IPS-NIHi7 (cell line): ENCODE measurements at regions not wholly inside any gene's neighbourhood (a gene's known extent, or its start where the extent isn't known, plus 50 kb on each side); places are given as distances from the start of the nearest gene placed in this dataset.
A peak's percentile ranks its signal among the peaks of the same experiment; 100 is the strongest.

Experiments used
- DNase-seq: peaks from one replicate; pipeline ENCODE4 v3.0.0; 2012; ENCODE audit warnings: mixed read lengths; ENCODE audit errors: extremely low spot score

DNA sequence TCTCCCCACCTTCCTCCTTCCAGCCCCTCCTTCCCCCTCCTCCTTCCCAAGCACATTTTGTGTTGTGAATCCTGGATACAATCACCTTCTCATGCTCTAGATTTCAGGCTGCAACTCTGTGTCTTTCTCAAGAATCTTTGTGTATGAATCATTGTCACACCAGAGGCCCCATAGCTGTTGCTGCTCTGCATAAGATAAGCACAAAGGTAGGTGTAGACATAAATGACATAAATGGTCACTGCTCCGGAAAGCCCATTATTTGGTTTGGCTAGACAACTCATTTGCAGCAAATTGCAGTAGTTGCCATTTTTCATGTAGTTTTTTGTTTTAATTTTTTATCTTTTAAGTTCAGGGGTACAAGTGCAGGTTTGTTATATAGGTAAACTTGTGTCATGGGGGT, 216.3 kb upstream of the NRP1 start:
- no peak for DNase-seq

DNA sequence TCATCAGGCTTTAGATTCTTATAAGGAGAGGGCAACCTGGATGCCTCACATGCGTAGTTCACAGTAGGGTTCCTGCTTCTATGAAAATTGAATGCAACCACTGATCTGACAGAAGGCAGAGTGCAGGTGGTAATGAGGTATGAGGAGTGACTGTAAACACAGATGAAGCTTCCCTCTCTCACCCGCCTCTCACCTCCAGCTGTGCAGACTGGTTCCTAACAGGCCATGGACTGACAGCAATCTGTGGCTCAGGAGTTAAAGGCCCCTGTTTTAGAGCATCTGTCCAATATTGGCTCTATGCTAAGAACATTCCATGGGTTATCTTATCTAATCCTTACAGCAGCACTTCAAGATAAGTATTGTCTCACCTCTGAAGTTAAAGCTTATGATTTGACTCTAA, 213.5 kb upstream of the NRP1 start:
- DNase-seq: no peak

DNA sequence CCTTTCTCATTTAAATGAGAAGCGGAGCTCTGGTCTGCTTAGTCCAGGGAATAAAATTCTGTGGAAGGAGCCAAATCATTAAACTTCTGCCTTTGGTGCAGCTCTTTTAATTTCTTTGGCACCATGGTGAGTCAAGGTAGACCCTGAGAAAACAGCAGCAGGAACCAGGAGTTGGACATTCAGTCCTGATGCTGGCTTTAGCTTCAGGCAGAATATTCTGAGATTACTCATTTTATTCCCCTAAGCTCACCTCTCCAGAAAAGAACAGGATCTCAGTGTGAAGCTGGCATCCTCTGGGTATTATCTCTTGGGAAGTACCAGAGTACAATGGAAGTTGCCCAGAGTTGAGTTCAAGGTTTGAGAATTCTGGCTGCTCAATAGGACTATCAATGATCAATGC, 211.6 kb upstream of the NRP1 start:
- DNase-seq: no peak

DNA sequence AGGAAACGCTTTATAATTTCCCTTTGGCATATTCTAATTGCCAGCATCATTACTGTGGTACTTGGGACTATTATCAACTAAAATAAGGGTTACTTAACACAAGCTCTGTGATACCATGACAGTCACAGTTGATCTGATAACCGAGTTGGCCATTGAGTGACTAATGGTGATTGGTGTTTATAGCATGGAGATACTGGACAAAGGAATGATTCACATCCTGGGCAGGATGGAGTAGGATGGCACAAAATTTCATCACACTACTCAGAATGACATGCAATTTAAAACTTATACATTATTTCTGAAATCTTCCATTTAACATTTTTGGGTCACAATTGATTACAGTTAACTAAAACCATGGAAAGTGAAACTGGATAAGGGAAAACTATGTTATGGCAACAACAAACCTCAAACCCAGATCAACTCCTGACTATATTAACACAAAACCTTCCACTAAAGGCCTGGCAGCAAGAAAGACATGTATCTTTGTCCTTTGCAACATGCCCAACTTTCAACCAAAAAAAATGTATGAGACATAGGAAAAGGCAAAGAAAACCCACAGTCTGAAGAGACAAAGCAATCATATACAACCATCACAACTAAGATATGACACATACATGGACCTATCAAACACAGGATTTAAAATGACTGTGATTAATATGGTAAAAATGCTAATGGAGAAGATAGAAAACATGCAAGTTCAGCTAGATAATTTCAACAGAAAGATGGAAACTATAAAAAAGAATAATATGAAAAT, 208.5 kb upstream of the NRP1 start:
- DNase-seq: no peak

DNA sequence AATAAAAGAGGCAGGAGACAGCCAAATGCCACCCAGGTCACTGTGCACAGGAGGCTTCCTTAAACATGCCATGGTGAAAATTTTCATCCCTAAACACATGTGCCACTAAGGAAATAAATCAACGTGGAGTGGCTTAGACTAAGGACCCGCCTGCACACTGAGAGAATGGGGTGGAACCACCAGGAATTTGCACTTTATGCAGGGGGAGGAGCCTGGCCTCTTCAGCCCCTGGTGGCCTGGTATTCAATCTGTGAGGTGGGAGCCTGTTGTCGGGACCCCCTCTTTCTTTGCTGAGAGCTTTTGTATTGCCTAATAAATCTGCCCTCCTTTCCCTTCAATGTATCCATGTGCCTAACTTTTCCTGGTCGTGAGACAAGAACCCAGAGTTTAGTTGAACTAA, 204.6 kb upstream of the NRP1 start:
- DNase-seq: no peak

DNA sequence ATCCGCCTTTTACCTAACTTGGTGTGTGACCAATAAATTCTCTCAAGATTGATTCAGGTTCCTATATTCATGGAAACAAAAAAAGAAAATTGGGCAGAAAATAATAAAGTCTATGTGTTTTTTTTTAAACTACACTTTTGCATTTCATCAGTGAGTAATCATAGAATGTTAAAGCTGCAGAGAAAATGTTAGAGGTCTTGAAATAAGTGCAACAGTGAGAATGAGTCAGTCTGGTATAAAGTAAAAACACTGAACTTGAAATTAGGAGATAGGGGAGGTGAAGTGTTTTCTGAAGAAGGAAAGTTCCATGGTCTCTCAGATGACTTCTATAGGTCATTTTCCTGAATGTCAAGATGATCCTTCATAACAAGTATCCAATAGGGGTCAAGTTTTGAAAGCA, 202.6 kb upstream of the NRP1 start:
- no peak for DNase-seq

DNA sequence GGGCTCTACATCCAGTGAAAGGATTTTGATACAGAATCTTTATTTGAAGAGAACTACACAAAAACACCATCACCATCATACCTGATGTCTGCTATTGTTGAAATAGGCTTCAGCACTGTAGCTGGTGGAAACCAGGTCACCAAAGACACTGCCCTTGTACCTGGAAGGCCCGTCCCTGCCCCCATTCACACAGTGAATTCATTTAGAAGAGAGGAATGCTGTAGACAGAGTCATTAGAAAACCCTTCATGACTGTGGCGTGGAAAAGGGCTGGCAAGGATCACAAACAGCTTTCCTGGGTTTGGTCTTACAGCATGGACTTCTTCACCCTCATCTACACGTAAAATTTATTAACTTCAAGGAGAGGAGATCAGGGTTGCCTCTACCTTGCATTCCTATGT, 202.0 kb upstream of the NRP1 start:
- DNase-seq: no peak

DNA sequence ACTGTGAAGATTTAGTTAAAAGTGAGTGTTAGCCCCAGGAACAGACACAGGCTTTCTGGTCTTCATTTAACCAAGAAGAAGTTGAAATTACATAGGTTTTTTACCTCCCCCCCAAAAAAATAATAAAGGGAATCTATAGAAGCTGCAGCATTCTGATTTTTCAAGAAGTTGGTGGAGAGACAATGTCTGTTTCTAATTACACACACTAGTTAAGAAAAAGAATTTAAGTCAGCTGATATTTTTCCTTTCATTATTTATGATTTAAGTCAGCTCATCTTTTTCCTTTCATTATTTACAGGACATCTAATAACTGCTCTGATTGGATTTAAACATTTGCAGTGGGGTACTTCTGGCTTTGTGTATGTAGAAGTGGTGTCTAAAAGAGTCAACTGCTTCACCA, 201.4 kb upstream of the NRP1 start:
- no peak for DNase-seq

DNA sequence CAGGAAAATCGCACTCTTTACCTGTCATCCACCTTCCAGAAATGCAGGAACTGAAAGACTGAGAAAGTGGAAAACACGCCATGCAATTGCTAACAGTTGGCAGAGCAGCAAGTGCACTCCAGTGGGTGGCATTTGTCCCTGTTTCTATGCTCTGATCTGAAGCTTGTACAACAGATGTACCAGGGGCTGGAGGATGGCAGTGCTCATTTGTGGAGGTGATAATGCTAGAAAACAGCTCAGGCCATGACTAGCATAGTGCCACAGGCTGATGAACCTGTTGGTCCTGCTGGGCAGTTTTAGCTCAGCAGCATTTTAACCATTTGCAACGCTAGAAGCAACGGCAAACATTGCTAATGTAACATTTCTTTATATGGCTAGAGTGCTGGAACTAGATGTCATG, 199.9 kb upstream of the NRP1 start:
- DNase-seq: no peak

DNA sequence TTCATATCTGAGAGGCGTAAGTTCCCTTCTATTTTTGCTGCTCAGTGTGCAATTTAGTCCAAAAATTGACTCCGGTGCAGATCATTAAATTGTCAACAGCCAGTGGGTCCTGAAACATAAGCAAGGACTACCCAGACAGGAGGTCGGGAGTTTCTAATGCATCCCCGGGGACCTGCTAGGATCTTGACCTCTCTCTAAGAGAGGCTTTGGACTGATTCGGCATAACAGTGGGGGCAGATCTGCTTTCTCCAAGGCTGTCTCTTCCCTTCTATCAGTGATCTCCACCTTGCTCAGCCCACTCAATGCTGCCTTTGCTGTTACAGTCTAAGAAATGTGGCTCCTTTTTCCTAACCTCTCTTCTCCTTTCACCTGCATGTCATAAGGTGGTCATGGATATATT, 199.1 kb upstream of the NRP1 start:
- DNase-seq: no peak

DNA sequence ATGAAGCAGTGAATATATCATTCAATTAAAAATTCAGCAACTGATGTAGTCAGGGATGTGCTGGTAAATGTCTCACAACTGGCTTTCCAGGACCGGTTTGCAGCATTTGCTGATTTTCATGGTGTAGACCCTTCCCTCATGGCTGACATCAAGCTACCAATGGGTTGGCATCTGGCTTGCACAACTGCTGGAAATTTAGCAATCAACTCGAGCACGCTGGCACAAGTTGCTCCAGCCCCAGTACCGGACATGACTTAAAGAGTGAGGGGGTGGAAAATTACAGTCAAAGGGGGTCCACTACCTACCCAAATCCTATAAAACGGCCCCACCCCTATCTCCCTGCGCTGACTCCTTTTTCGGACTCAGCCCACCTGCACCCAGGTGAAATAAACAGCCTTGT, 198.4 kb upstream of the NRP1 start:
- no peak for DNase-seq

DNA sequence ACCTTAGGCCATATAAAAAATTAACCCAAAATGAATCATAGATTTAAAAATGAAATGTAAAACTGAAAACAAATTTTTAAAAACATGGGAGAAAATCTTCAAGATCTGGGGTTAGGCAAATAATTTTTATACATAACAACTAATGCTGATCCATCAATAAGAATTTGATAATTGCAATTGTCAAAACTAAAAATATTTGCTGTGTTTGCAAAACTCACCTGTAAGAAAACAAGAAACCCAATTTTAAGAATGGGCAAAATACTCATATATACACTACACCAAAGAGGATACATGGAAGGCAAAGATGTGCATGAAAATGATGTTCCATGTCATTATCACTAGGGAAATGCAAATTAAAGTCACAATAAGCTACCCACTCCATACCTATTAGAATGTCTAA, 194.8 kb upstream of the NRP1 start:
- no peak for DNase-seq

DNA sequence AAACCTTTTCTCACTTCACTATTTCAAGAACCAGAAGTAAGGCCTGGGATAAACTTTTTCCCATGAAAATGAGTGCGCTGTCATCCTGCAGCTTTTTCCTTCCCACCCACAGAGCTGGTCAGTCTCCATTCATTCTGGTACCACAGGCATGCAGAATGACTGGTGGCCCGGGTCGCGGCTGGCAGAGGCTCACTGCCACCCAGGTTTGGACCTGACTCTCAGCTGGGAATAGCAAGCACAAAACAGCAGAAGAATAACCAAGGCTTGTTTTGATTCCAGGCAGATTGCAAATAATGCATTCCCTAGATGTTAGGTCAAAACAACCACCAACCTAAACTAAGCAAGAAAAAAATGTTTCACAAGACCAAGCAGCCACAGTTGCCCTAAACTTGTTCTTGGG, 190.5 kb upstream of the NRP1 start:
- DNase-seq: no peak

DNA sequence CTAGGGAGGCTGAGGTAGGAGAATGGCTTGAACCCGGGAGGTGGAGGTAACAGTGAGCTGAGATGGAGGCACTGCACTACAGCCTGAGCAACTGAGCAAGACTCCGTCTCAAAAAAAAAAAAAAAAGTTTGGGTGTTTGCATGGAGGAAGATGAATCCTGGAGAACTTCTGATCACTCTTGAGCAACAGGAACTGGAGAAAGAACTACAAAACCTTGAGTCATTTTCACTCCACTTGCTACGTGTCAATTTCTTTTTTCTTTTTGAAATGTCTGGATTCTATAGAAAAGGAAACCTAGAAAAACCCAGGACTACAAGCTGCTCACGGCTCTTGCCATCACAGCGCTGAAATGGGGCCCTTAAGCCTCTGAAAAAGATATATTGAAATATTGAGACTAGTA, 189.6 kb upstream of the NRP1 start:
- no peak for DNase-seq

DNA sequence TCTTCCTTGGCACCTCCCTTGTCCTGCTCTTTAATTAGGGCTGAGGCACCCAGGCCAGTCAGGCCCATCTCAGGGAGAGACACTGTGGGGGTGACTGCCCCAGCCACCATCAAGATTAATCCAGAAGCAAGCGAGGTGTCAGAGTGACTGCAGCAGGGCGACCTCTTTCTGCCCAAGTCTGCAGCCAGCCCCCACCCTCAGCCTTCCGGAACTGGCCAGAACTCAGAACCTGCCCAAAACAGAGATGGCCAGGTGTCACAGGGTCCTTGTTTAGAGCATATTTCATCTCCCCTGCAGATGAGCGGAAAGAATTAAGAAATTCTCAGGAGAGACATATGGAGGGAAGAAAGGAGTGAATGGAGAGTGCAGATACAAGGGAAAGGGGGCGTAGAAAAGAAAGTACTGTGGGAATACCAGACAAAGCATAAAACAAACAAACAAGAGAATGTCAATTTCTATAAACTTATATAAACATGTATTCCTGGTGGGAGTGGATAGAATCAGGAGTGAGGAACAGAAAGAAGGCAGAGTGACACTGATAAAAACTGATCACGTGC, 188.8 kb upstream of the NRP1 start:
- no peak for DNase-seq

DNA sequence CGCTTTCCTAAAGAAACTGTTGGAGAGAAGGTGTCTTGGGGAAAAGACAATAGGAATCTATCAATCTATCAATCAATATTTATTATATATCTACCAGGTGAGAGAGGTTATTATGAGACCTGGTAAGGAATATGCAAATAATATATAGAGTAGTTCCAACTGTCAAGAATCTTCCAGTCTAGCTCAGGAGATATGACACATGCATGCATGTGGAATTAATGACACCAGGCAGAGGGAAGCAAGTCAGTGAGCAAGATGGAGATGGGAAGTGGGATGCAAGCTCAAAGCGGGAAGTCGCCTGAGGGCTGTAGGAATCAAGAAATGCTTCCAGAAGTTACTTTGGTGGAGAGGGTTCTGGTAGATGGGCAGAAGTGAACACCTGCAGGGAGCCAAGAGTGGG, 187.4 kb upstream of the NRP1 start:
- no peak for DNase-seq

DNA sequence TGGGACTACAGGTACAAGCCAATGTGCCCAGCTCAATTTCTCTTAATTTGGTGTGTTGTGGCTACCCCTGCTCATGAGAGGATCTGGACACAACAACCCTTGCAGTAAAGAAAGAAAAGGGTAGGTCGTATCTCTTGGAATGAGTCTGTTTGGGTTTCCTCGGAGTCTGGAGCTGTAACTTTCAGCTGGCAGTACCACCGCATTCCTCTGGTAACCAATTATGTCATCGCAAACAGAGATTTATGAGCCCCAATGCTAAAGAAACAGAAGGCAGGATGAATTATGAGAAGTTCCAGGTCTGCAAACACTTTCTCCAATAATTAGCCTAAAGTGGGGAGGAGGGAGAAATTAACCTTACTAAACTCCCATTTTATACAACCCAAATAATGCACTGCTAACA, 186.6 kb upstream of the NRP1 start:
- DNase-seq: no peak

DNA sequence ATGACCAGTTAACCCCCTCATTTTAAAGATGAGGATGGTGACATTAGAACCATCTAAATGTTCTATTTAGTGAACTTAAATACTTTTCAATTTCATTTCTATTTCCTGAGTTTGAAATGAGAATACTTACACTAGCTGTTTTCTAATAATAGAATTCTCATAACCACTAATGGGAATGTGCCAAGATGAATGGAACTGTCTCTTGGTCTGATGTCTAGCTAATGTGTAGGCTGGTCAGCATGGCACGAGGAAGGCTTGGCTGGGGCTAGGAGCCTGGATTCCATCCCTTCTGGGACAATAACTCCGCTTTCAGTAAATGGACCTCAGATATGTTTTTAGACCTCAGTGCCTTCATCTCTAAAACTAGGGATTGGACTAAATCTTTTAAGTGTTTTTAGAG, 185.8 kb upstream of the NRP1 start:
- DNase-seq: no peak

DNA sequence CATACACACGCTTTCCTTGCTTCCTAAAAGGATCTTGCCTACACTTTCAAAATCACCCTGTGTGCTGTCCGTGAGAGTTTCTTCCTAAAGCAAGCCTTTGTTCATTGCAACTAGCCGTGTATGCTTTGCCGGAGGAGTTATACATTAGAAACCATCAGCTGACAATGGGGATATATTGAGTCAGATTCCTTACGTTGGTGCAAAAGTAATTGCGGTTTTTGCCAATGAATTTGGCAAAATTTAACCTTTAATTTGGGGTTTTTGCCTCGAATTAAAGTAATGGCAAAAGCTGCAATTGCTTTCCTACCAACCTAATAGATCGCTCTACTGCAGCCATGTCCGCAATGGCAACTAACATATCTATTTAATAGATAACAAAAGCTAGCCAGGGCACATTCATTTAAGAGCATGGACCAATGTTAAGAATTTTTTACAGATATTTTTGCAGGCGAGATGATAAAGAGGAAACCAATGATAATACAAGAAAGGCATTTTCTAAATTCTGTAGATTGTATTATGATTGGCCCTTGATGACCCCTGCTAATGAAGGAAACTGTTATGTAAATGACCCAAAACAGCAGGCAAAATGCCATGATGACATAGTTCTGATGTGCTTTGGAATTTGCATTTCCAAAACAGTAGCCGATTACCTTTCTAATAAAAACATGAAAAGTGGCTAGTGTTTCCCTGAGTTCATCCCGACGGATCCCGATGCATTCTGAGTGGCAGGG, 184.8 kb upstream of the NRP1 start:
- no peak for DNase-seq

DNA sequence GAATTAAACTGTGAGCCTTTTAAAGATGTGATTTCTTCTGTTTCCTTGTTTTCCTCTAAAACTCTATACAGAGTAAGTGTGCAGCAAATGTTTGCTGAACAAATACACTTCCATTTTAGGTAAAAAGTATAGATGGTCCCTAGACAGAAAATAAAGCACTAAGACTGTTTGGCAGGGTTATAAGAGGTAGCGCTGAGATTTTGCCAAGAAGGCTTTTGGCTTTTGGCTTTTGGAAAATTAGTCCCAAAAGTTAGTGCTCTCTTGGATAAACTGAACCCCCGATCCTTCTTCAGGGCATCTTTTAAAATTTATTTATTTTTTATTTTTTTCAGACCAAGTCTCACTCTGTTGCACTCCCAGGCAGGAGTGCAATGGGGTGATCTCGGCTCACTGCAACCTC, 175.7 kb upstream of the NRP1 start:
- no peak for DNase-seq

DNA sequence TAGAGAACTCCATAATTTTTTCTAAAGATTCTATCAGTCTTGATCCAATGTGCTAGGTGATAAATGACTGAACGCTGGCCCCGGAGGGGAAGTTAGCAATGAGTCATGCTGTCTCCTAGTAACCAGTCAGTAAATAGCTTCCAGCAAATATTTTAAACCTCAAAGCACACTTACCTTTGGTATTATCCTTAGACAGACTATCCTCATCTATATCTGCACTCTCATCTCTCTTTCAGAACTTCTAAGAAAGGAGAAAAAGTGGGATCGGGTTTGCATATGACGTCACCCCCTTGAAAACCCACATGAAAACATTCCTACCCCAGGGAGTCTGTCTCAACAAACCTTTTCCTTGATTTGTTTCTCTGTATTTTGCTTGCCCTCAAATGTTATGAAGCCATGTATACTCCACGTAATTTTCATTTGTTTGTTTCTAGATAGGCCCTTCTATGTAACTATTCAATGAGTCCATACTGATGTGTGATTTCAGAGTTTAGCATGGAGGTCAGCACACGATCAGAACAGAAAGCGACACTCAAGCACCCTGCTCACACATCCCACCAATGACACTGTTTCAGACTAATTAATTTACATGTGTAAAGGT, 174.9 kb upstream of the NRP1 start:
- DNase-seq: peak; percentile 35

DNA sequence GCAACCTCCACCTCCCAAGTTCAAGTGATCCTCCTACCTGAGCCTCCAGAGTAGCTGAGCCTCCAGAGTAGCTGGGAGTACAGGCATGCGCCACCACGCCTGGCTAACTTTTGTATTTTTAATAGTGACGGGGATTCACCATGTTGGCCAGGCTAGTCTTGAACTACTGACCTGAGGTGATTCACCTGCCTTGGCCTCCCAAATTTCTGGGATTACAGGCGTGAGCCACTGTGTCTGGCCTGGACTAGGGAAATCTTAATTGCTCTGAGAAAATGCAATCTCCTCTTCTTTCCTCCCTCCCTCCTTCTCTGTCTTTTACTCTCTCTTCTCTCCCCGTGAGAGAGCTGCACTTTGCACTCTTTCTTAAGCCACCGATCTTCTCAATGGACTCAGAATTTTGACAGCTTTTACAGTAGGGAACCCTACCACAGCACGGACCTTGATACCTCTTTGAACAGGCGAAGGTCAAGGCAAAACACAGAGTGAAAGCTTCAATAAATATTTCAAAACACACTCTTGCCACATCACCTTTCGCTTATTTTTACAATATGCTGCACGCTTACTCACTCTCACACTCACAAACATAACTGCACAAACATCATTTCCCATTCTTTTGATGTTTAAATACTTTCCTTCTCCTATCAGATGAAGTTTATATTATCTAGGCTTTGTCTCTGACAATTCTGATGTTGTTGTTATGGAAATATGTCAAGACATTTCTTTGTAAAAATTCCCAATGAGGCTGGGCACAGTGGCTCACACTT, 173.4 kb upstream of the NRP1 start:
- DNase-seq: no peak
